BLaER1 treated with 17β-estradiol and CSF1 and Interleukin-3, amounts not matched to agents 10 nM and 100 nM (cell line): ENCODE measurements at regions not wholly inside any gene's neighbourhood (a gene's known extent, or its start where the extent isn't known, plus 50 kb on each side); places are given as distances from the start of the nearest gene placed in this dataset.
A peak's percentile ranks its signal among the peaks of the same experiment; 100 is the strongest.

ENCODE experiments used
- H3K27ac ChIP-seq, 11 experiments: shearing (Covaris generic); formaldehyde crosslinking; 2 replicates each; pipeline ENCODE4 v1.8.1; 2022
- H3K27me3 ChIP-seq, 11 experiments: shearing (Covaris generic); formaldehyde crosslinking; 2 replicates each; pipeline ENCODE4 v1.8.1; 2022
- H3K36me3 ChIP-seq, 11 experiments: shearing (Covaris generic); formaldehyde crosslinking; 2 replicates each; pipeline ENCODE4 v1.8.1; 2022
- H3K4me1 ChIP-seq, 10 experiments: shearing (Covaris generic); formaldehyde crosslinking; 2 replicates each; pipeline ENCODE4 v1.8.1; 2022
- H3K4me2 ChIP-seq, 11 experiments: shearing (Covaris generic); formaldehyde crosslinking; 2 replicates each; pipeline ENCODE4 v1.8.1; 2022
- H3K4me3 ChIP-seq, 10 experiments: shearing (Covaris generic); formaldehyde crosslinking; 2 replicates each; pipeline ENCODE4 v1.8.1; 2022
- H3K9ac ChIP-seq, 11 experiments: shearing (Covaris generic); formaldehyde crosslinking; 2 replicates each; pipeline ENCODE4 v1.8.1; 2022
- H3K9me3 ChIP-seq, 11 experiments: shearing (Covaris generic); formaldehyde crosslinking; replicated peaks in 1 of 11; 2 replicates each; pipeline ENCODE4 v1.8.1; 2022
- H4K20me1 ChIP-seq, 11 experiments: shearing (Covaris generic); formaldehyde crosslinking; 2 replicates each; pipeline ENCODE4 v1.8.1; 2022
- Cebpa-rat ChIP-seq, 11 experiments: shearing (Covaris generic); IDR thresholded peaks; 2 replicates each; pipeline ENCODE4 v1.8.1; 2022

DNA sequence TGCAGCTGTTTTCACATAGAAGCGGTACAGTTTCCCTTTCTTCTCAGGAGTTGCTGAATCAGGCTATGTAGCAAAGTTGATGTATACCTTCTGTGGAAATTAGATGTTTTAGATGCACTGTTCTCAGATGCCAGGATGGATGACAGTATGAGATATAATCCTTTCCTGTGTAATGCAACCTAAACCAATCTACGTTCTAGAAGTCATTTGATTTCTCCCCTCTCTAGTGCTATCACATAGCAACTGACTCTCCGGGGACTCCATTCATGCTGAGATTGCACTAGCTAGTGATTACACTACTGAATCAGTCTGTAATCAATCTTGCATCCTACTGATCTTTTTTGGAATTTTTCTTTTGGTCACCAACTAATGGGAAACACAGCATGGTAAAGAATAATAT lies 1881.7 kb downstream of the PCDH7 start:
- Histone ChIP-seq H4K20me1 (no peaks in the 10 kb centered on the region), H3K27me3 (no peaks in the 10 kb centered on the region), H3K4me2 (peak overlapping the region in 2 of 11 experiments; percentile 3 to 15; a peak in 1 of 22 replicates), H3K36me3 (no peaks in the 10 kb centered on the region), H3K9ac (no peak overlapping the region), H3K4me3 (no peak overlapping the region), H3K27ac (no peak overlapping the region), H3K4me1 (peaks cover 0 to 26% (median 0%) of the 10 kb centered on the region in 10 experiments; a peak in 3 of 20 replicates), H3K9me3 (peaks cover 0 to 21% (median 9%) of the 10 kb centered on the region in 11 experiments; a peak in 11 of 22 replicates)
- TF ChIP-seq Cebpa-rat (IDR thresholded peaks at IDR 0.05): no peak

DNA sequence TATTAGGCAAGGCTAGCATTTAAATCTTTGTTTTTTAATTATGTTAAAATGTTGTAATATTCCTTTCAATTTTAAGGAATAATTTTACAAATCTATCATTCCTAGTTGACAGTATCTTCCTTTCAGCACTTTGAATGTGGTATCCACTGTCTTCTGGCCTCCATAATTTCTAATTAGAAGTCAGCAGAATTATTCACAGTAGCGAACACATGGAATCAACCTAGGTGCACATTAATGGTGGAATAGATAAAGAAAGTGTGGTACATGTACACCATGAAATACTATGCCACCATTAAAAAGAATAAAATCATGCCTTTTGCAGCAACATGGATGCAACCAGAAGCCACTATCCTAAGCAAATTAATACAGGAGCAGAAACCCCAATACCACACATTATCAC lies 1887.8 kb downstream of the PCDH7 start:
- no peak overlapping the region for H3K4me3 ChIP-seq
- H3K27ac ChIP-seq: no peak overlapping the region
- no peak for TF ChIP-seq Cebpa-rat (IDR thresholded peaks at IDR 0.05)
- H3K36me3 ChIP-seq: no peaks in the 10 kb centered on the region
- no peaks in the 10 kb centered on the region for H3K27me3 ChIP-seq
- H3K9ac ChIP-seq: no peak overlapping the region
- peaks cover 0 to 27% (median 10%) of the 10 kb centered on the region in 11 experiments; a peak in 14 of 22 replicates for H3K9me3 ChIP-seq
- peaks cover 0 to 9% (median 0%) of the 10 kb centered on the region in 10 experiments; a peak in 2 of 20 replicates for H3K4me1 ChIP-seq
- no peak overlapping the region for H3K4me2 ChIP-seq
- no peaks in the 10 kb centered on the region for H4K20me1 ChIP-seq

DNA sequence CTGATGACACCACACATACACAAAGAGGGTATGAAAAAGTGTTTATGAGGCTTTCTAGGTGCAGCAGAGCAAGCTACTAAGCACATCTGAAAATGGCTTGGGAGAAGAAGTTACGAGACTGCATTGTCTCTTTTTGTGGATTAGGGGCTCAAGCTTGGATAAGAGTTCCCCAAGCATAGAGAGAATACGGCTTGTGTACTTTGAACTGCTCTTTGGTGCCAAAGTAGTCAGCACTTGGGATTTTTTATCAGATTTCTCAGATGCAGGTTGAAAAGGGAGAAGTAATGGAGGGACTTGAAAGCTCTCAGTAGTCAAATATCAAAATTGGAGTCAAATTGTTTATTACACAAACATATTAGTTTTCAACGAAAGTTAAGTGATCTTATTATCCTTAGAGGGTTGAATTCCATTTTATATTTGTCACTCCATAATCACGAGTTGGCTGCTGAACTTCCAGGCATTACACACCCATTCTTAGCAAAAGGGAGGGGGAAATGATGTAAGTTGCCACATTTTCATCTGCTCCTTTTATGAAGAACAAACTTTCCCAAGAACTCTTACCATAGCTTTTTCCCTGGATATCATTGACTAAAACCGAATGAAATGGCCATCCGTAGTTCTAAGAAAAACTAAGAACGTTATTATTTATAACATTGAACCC lies 1904.9 kb downstream of the PCDH7 start:
- TF ChIP-seq Cebpa-rat (IDR thresholded peaks at IDR 0.05): no peak
- H3K27me3 ChIP-seq: no peaks in the 10 kb centered on the region
- no peak overlapping the region for H3K9ac ChIP-seq

GRCh38 chr4:32625687-32626337 lies 1905.6 kb downstream of the PCDH7 start:
- no peaks in the 10 kb centered on the region for H3K4me1 ChIP-seq
- H3K9ac ChIP-seq: no peak overlapping the region
- H3K27ac ChIP-seq: no peak overlapping the region
- no peak for TF ChIP-seq Cebpa-rat (IDR thresholded peaks at IDR 0.05)
- no peak overlapping the region for H3K4me3 ChIP-seq
- H3K27me3 ChIP-seq: no peaks in the 10 kb centered on the region
- no peak overlapping the region for H3K4me2 ChIP-seq
- peaks cover 0 to 8% (median 0%) of the 10 kb centered on the region in 11 experiments; a peak in 5 of 22 replicates for H3K9me3 ChIP-seq
- no peaks in the 10 kb centered on the region for H4K20me1 ChIP-seq
- no peaks in the 10 kb centered on the region for H3K36me3 ChIP-seq

More for the DNA sequence above, 1904.9 kb downstream of the PCDH7 start:
- Histone ChIP-seq H3K4me2 (no peak overlapping the region), H3K9me3 (peaks cover 0 to 8% (median 0%) of the 10 kb centered on the region in 11 experiments; a peak in 5 of 22 replicates), H3K4me3 (no peak overlapping the region), H3K36me3 (no peaks in the 10 kb centered on the region), H3K27ac (no peak overlapping the region), H3K4me1 (no peaks in the 10 kb centered on the region), H4K20me1 (no peaks in the 10 kb centered on the region)

GRCh38 chr4:32631831-32632230 lies 1911.7 kb downstream of the PCDH7 start:
- Histone ChIP-seq H4K20me1 (no peaks in the 10 kb centered on the region), H3K27ac (no peak overlapping the region), H3K36me3 (no peaks in the 10 kb centered on the region), H3K4me3 (no peak overlapping the region), H3K27me3 (no peaks in the 10 kb centered on the region), H3K4me2 (no peak overlapping the region), H3K9ac (no peak overlapping the region), H3K4me1 (no peaks in the 10 kb centered on the region), H3K9me3 (peaks cover 0 to 8% (median 0%) of the 10 kb centered on the region in 11 experiments; a peak in 6 of 22 replicates)
- no peak for TF ChIP-seq Cebpa-rat (IDR thresholded peaks at IDR 0.05)

- H4K20me1 ChIP-seq: no peaks in the 10 kb centered on the region
- H3K4me3 ChIP-seq: no peak overlapping the region
- peaks cover 0 to 8% (median 0%) of the 10 kb centered on the region in 11 experiments; a peak in 3 of 22 replicates for H3K9me3 ChIP-seq
- no peak overlapping the region for H3K27ac ChIP-seq
- H3K9ac ChIP-seq: no peak overlapping the region
- H3K36me3 ChIP-seq: no peaks in the 10 kb centered on the region
- H3K27me3 ChIP-seq: no peaks in the 10 kb centered on the region
- no peaks in the 10 kb centered on the region for H3K4me1 ChIP-seq
- TF ChIP-seq Cebpa-rat (IDR thresholded peaks at IDR 0.05): no peak
- no peak overlapping the region for H3K4me2 ChIP-seq
Measured at GRCh38 chr4:32633421-32633820, 1913.3 kb downstream of the PCDH7 start.

DNA sequence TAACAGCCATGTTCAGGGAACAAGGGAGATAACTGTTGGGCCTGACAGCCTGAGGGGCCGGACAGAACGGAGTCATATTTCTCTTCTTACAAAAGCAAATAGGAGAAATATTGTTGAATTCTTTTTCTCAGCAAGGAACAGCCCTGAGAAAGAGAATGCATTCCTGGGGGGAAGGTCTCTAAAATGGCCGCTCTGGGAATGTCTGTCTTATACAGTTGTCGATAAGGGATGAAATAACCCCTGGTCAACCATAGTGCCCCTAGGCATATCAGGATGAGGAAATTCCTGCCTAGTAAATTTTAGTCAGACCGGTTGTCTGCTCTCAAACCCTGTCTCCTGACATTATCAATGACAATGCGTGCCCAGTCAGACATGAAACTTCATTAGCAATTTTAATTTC lies 1925.5 kb downstream of the PCDH7 start:
- TF ChIP-seq Cebpa-rat (IDR thresholded peaks at IDR 0.05): no peak
- no peak overlapping the region; a peak in 1 of 20 replicates for H3K4me3 ChIP-seq
- H4K20me1 ChIP-seq: no peaks in the 10 kb centered on the region
- no peaks in the 10 kb centered on the region for H3K4me1 ChIP-seq
- H3K9me3 ChIP-seq: peaks cover 18 to 51% (median 30%) of the 10 kb centered on the region in 11 experiments
- H3K9ac ChIP-seq: no peak overlapping the region
- no peak overlapping the region for H3K27ac ChIP-seq
- no peaks in the 10 kb centered on the region for H3K27me3 ChIP-seq
- H3K4me2 ChIP-seq: no peak overlapping the region
- no peaks in the 10 kb centered on the region for H3K36me3 ChIP-seq

DNA sequence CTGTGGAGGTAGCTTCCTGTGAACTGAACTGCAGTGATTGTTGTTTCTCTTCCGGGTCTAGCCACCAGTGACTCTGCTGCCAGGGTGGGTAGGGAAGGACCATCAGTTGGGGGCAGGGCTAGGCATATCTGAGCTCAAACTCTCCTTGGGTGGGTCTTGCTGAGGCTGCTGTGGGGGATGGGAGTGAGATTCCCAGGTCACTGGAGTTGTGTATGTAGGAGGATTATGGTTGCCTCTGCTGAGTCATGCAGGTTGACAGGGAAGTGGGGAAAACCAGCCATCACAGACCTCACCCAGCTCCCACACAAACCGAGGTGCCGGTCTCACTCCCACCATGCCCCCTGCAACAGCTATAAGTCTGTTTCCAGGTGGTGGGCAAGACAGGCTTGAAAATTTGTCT lies 1937.8 kb downstream of the PCDH7 start:
- Histone ChIP-seq H3K9ac (no peak overlapping the region), H3K4me3 (no peak overlapping the region), H3K36me3 (no peaks in the 10 kb centered on the region), H3K9me3 (peaks cover 0 to 3% (median 0%) of the 10 kb centered on the region in 11 experiments; a peak in 2 of 22 replicates), H4K20me1 (no peaks in the 10 kb centered on the region), H3K4me2 (no peak overlapping the region), H3K4me1 (no peaks in the 10 kb centered on the region), H3K27me3 (no peaks in the 10 kb centered on the region), H3K27ac (no peak overlapping the region)
- no peak for TF ChIP-seq Cebpa-rat (IDR thresholded peaks at IDR 0.05)

- H3K27me3 ChIP-seq: no peaks in the 10 kb centered on the region
- no peaks in the 10 kb centered on the region for H4K20me1 ChIP-seq
- H3K9ac ChIP-seq: no peak overlapping the region
- H3K36me3 ChIP-seq: no peaks in the 10 kb centered on the region
- no peaks in the 10 kb centered on the region for H3K4me1 ChIP-seq
- no peak overlapping the region for H3K4me2 ChIP-seq
- TF ChIP-seq Cebpa-rat (IDR thresholded peaks at IDR 0.05): no peak
- no peak overlapping the region for H3K27ac ChIP-seq
- H3K4me3 ChIP-seq: no peak overlapping the region
- peaks cover 0 to 3% (median 0%) of the 10 kb centered on the region in 11 experiments; a peak in 2 of 22 replicates for H3K9me3 ChIP-seq
Measured at GRCh38 chr4:32661229-32661628, 1941.1 kb downstream of the PCDH7 start.
